ENCODE measurements at regions not wholly inside any gene's neighbourhood (a gene's known extent, or its start where the extent isn't known, plus 50 kb on each side); places are given as distances from the start of the nearest gene placed in this dataset.
"Not testable (repeated sequence)": the region's sequence is repeated elsewhere in the genome, so short reads cannot be mapped to it uniquely, and the experiment has no call there.

GRCh38 chr14:25298238-25298637 lies 248.3 kb upstream of the STXBP6 start:
- no peaks in the 10 kb centered on the region for H3K27me3 ChIP-seq (ENCODE audit: control insufficient read depth, low read length)
- no peak overlapping the region for H3K4me3 ChIP-seq (ENCODE audit: low read length)
- no peak overlapping the region for H3K27ac ChIP-seq (ENCODE audit: low read depth, low read length)
- H3K4me2 ChIP-seq (ENCODE audit: low read length), result no peak overlapping the region
- H3K79me2 ChIP-seq (ENCODE audit: control insufficient read depth, low read length), result no peaks in the 10 kb centered on the region
- no peaks in the 10 kb centered on the region for H4K20me1 ChIP-seq (ENCODE audit: control insufficient read depth, insufficient read depth, low read depth, low read length)
- no peaks in the 10 kb centered on the region for H3F3A ChIP-seq (ENCODE audit: control insufficient read depth, insufficient read depth)
- TF ChIP-seq EZH2phosphoT487 (IDR thresholded peaks at IDR 0.05; ENCODE audit: borderline replicate concordance, low read length), result no peak
- TF ChIP-seq, protein P1, sequence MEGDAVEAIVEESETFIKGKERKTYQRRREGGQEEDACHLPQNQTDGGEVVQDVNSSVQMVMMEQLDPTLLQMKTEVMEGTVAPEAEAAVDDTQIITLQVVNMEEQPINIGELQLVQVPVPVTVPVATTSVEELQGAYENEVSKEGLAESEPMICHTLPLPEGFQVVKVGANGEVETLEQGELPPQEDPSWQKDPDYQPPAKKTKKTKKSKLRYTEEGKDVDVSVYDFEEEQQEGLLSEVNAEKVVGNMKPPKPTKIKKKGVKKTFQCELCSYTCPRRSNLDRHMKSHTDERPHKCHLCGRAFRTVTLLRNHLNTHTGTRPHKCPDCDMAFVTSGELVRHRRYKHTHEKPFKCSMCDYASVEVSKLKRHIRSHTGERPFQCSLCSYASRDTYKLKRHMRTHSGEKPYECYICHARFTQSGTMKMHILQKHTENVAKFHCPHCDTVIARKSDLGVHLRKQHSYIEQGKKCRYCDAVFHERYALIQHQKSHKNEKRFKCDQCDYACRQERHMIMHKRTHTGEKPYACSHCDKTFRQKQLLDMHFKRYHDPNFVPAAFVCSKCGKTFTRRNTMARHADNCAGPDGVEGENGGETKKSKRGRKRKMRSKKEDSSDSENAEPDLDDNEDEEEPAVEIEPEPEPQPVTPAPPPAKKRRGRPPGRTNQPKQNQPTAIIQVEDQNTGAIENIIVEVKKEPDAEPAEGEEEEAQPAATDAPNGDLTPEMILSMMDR (IDR thresholded peaks at IDR 0.05; ENCODE audit: low read depth, low read length, poor library complexity, severe bottlenecking), result no peak
- no peaks in the 10 kb centered on the region for H3K36me3 ChIP-seq (ENCODE audit: control insufficient read depth, low read length)
- no peaks in the 10 kb centered on the region for H3K4me1 ChIP-seq (ENCODE audit: control insufficient read depth, low read length)
- no peaks in the 10 kb centered on the region for H3K9me2 ChIP-seq (replicated peaks; ENCODE audit: control insufficient read depth, low read length)
- no peaks in the 10 kb centered on the region for H3K9me3 ChIP-seq (ENCODE audit: control insufficient read depth, insufficient read depth, low read length)

DNA sequence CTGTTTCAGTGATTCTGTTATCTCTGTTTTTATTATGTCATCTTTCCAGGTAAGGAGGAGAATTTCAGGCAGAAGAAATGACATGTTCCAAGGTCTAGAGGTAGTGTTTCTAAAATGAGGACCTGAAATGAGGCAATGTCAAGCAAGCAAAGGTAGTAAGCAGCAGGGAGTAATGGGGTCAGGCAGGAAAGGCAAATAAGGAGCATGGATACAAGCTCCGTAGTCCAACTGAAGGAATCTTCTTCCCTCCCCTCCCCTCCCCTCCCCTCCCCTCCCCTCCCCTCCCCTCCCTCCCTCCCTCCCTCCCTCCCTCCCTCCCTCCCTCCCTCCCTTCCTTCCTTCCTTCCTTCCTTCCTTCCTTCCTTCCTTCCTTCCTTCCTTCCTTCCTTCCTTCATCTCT lies 240.2 kb upstream of the STXBP6 start:
- not testable (repeated sequence) for H3K9me2 ChIP-seq (replicated peaks; ENCODE audit: control insufficient read depth, low read length); H3K79me2 ChIP-seq (ENCODE audit: control insufficient read depth, low read length); H3F3A ChIP-seq (ENCODE audit: control insufficient read depth, insufficient read depth); H3K27ac ChIP-seq (ENCODE audit: low read depth, low read length); H3K27me3 ChIP-seq (ENCODE audit: control insufficient read depth, low read length); H3K4me1 ChIP-seq (ENCODE audit: control insufficient read depth, low read length); H4K20me1 ChIP-seq (ENCODE audit: control insufficient read depth, insufficient read depth, low read depth, low read length); H3K4me2 ChIP-seq (ENCODE audit: low read length); H3K9me3 ChIP-seq (ENCODE audit: control insufficient read depth, insufficient read depth, low read length); H3K36me3 ChIP-seq (ENCODE audit: control insufficient read depth, low read length); H3K4me3 ChIP-seq (ENCODE audit: low read length)

DNA sequence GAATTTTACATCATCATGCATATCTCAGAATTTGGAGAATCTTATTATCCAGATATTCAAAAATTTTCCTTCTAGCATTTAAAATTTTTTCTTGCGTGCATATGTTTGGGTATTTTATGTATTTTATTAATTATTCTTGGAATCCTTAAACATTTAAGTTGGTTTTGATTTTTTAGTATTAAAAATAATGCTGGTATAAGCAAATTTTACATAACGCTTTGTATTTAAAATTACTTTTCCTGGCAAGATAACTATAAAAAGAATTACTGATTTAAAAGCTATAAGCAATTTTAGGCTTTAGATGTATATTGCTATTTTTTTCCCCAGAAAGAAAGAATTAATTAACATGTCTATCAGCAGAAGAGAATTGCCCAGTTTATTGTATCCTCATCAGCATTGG lies 224.6 kb upstream of the STXBP6 start:
- TF ChIP-seq EZH2phosphoT487 (IDR thresholded peaks at IDR 0.05; ENCODE audit: borderline replicate concordance, low read length), result no peak
- TF ChIP-seq, protein P1 (IDR thresholded peaks at IDR 0.05; ENCODE audit: low read depth, low read length, poor library complexity, severe bottlenecking), result no peak
- Histone ChIP-seq H4K20me1 (ENCODE audit: control insufficient read depth, insufficient read depth, low read depth, low read length) (no peaks in the 10 kb centered on the region), H3K27me3 (ENCODE audit: control insufficient read depth, low read length) (no peaks in the 10 kb centered on the region), H3K4me3 (ENCODE audit: low read length) (no peak overlapping the region), H3K9me3 (ENCODE audit: control insufficient read depth, insufficient read depth, low read length) (no peaks in the 10 kb centered on the region), H3K79me2 (ENCODE audit: control insufficient read depth, low read length) (no peaks in the 10 kb centered on the region), H3K9me2 (replicated peaks; ENCODE audit: control insufficient read depth, low read length) (no peaks in the 10 kb centered on the region), H3K4me1 (ENCODE audit: control insufficient read depth, low read length) (no peaks in the 10 kb centered on the region), H3K4me2 (ENCODE audit: low read length) (no peak overlapping the region), H3K36me3 (ENCODE audit: control insufficient read depth, low read length) (no peaks in the 10 kb centered on the region), H3F3A (ENCODE audit: control insufficient read depth, insufficient read depth) (no peaks in the 10 kb centered on the region), H3K27ac (ENCODE audit: low read depth, low read length) (no peak overlapping the region)

DNA sequence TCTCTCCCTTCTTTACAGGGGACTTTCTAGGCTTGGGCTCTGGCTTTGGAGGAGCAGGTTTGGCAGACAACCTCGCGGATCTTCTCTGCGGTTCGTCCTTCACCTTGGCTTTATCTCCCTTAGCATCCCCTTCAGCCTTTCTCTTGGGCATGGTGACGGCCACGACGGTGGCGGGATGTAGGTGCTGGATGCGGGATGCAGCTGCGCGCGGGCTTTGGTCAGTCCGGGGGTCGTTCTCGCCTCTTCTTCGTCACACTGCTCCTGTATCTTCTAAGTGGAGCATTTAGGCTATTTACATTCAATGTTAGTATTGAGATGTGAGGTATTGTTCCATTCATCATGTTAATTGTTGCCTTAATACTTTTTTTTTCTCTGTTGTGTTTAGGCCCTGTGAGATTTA lies 217.2 kb upstream of the STXBP6 start:
- H3K4me1 ChIP-seq (ENCODE audit: control insufficient read depth, low read length), result no peaks in the 10 kb centered on the region
- no peaks in the 10 kb centered on the region for H3K27me3 ChIP-seq (ENCODE audit: control insufficient read depth, low read length)
- no peaks in the 10 kb centered on the region for H3K79me2 ChIP-seq (ENCODE audit: control insufficient read depth, low read length)
- no peaks in the 10 kb centered on the region for H3K9me2 ChIP-seq (replicated peaks; ENCODE audit: control insufficient read depth, low read length)
- no peaks in the 10 kb centered on the region for H3K9me3 ChIP-seq (ENCODE audit: control insufficient read depth, insufficient read depth, low read length)
- H3K4me2 ChIP-seq (ENCODE audit: low read length), result no peak overlapping the region
- TF ChIP-seq, protein P1 (IDR thresholded peaks at IDR 0.05; ENCODE audit: low read depth, low read length, poor library complexity, severe bottlenecking), result no peak
- no peak for TF ChIP-seq EZH2phosphoT487 (IDR thresholded peaks at IDR 0.05; ENCODE audit: borderline replicate concordance, low read length)
- no peak overlapping the region for H3K4me3 ChIP-seq (ENCODE audit: low read length)
- no peaks in the 10 kb centered on the region for H4K20me1 ChIP-seq (ENCODE audit: control insufficient read depth, insufficient read depth, low read depth, low read length)
- H3F3A ChIP-seq (ENCODE audit: control insufficient read depth, insufficient read depth), result no peaks in the 10 kb centered on the region
- no peaks in the 10 kb centered on the region for H3K36me3 ChIP-seq (ENCODE audit: control insufficient read depth, low read length)
- no peak overlapping the region for H3K27ac ChIP-seq (ENCODE audit: low read depth, low read length)
